ENCODE measurements at regions not wholly inside any gene's neighbourhood (a gene's known extent, or its start where the extent isn't known, plus 50 kb on each side); places are given as distances from the start of the nearest gene placed in this dataset.
"Not testable (repeated sequence)": the region's sequence is repeated elsewhere in the genome, so short reads cannot be mapped to it uniquely, and the experiment has no call there.

DNA sequence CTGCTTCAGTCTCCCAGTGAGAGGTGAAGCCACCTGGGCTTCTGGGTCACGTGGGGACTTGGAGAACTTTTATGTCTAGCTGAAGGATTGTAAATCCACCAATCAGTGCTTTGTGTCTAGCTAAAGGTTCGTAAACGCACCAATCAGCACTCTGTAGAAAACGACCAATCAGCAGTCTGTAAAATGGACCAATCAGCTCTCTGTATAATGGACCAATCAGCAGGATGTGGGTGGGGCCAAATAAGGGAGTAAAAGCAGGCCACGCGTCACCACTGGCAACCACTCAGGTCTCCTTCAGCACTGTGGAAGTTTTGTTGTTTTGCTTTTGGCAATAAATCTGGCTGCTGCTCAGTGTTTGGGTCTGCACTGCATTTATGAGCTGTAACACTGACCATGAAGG is 69.1 kb upstream of the NREP start:
- DNase-seq (ENCODE audit: low read depth) = no peak

DNA sequence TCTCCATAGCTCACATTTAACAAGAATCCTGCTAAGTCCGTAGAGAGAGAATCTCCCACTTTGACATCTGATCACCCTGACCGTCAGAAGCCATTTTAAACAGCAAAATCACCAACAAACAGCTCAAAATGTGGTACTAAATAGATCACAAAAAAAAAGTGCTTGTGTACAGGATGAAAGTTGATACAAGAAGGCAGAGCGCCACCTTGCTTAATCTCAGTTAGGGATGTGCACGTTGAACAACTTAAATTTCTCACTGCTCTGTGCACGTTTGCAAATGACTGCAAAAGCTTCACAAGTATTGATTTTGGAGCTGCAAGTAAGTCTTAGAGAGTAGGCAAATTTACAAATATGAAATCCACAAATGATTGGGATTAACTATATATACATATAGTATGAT is 63.1 kb upstream of the NREP start:
- DNase-seq (ENCODE audit: low read depth) = peak; percentile 5

DNA sequence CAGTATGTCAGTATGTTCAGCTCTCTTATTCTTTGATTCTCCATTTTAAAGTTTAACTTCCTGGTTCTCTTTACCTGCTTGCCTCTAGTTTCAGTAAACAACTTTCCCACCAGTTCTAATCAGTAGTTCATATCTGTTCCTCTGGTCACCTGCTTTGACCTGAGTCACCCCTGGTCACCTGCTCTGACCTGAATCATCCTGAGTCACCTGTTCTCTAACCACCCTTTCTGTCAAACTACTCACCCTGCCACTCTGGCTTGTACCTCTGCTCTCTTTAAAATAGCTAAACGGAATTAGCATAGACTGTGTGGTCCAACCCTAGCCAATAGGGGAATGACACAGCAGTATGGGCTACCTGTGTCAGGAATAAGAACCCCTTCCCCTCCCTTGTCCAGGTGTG is 62.0 kb upstream of the NREP start:
- DNase-seq (ENCODE audit: low read depth) = not testable (repeated sequence)

DNA sequence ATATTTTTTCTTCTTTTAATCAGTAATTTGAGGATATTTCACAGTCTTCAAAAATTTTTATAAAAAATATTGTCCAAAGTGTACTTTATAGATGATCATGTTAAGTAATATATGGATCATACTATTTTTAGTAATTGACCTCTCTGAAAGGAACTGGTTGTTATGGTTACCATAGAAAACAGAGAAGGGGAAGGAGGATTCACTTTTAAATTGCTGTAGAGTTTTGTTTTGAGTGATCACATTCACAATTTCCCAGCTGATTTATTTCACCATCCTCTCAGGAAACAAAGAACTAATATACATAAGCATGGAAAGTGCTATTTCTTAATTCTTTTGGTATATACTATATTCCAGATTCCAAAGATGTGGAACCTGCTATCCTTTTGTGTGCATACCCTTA is 56.5 kb upstream of the NREP start:
- DNase-seq (ENCODE audit: low read depth) = no peak

DNA sequence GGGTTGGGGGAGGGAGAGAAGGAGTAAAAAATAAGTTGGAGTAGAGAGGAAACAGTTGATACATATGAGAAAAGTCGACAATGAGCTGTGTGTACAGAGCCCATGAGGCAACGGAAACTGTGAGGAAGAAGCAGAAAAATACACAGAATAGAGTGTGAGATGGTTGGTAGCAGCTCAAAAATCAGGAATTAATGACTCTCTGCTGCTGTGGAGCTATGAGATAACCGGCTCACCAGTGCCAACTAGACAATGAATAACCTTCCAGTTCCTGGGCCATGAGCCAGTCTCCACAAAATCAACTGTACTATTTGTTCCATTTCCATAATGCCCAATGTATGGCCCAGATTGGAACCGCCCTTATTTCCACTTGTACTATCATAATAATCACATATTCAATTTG is 53.1 kb upstream of the NREP start:
- no peak for DNase-seq (ENCODE audit: low read depth)
